ENCODE measurements at regions not wholly inside any gene's neighbourhood (a gene's known extent, or its start where the extent isn't known, plus 50 kb on each side); places are given as distances from the start of the nearest gene placed in this dataset.
"Not testable (repeated sequence)": the region's sequence is repeated elsewhere in the genome, so short reads cannot be mapped to it uniquely, and the experiment has no call there.

DNA sequence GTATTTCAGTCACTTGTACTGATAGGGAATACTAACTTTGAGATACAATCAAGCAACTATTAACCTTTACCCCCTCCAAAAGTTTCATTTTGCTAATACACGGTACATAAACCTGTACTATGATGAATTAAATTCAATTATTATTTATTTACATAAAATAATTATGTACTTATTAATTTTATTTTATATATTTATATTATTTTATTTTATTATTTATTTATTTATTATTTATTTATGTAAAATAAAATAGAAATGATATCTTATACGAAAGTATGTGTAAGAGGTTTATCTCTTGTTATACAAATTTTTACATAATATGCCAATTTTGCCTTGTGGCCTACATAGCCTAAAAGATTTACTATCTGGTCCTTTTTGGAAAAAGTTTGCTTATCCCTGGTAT is 564.3 kb downstream of the SLITRK5 start:
- no peak for DNase-seq (ENCODE audit: low read depth)

DNA sequence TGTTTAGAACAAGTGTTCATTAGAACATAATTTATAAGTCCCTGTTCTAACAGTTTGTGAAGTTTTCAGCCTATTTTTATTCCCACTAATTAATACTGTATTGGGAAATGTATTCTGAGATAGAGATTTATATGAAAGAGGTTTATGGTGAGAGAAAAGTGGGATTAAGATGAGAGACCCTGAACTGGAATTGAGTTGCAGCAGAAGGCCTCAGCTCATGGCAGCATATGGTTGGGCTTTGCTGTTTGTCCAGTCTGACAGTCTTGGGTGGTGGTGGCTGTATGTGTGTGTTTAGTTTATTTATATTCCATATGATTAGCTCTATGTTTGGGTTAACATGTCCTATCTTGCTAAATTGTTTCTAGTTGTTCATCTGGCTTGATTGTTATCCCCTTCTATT is 575.1 kb downstream of the SLITRK5 start:
- DNase-seq (ENCODE audit: low read depth): no peak

DNA sequence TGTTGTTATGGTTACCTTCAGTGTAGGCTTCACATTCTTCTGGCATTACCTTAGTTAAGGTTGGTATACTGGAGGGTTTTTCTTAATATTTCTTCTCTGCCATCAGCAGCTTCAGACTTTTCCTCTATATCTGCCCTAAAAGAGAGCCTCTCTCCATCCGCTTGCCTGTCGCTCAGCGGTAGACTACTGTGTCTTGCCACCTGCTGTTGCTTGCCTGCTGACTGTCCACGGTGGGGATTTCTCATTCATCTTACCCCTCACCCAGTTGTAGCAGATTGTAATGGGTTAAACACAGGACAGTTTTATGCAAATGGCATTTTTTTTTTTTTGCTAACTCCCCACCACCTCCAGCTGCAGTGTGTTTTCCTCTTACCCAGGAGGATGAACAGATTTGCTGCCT is 577.2 kb downstream of the SLITRK5 start:
- DNase-seq (ENCODE audit: low read depth): no peak

DNA sequence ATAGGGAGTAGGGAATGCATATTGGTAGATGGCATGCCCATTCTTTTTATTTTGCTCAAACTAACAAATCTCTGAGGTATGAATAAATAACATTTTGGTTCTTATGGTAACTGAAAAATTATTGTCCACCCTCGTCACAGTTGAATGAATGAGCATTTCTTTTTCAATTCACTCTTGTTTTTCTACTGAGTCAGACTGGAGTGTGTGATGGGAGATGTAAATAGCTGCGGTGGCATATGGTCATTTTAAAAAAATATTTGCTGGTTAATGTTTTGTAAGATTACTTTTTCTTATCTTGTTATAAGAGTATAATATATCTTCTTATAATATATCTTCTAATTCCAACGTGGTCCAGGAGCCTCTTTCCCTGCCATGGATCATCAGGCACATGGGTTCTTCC is 586.5 kb downstream of the SLITRK5 start:
- DNase-seq (ENCODE audit: low read depth): no peak

DNA sequence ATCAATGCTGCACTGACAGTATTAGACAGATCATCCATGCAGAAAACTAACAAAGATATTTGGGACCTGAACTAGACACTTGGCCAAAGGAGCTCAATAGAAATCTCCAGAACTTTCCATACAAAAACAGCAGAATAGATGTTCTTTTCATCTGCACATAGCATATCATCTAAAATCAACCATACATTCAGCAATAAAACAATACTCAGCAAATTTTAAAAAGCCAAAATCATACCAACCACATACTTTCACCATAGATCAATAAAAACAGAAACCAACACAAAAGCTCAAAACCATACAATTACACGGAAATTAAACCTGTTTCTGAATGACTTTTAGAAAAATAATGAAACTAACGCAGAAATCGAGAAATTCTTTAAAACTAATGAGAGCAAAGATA is 592.6 kb downstream of the SLITRK5 start:
- no peak for DNase-seq (ENCODE audit: low read depth)

DNA sequence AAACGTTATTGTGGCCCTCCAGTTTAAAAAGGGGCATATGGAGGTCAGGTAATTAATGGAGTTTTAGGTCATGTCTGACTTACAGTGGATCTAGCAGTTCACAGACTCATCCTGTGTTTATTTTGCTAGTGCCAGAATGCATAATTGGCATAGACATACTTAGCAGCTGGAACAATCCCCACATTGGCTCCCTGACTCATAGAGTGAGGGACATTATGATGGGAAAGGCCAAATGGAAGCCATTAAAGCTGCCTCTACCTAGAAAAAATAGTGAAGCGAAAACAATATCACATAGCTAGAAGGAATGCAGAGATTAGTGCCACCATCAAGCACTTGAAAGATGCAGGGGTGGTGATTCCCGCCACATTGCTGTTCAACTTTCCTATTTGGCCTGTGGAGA is 610.7 kb downstream of the SLITRK5 start:
- no peak for DNase-seq (ENCODE audit: low read depth)

DNA sequence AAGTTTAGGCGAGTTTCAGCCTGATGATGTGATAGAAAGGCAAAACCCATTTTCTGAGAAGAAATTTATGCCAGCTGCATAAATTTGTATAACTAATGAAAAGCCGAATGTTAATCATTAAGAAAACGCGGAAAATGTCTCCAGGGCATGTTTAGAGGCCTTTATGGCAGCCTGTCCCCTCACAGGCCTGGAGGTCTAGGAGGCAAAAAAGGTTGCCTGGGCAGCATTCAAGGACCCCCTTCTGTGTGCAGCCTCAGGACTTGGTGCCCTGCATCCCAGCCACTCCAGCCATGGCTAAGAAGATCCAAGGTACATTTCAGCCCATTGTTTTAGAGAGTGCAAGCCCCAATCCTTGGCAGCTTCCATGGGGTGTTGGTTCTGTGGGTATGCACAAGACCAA is 614.2 kb downstream of the SLITRK5 start:
- no peak for DNase-seq (ENCODE audit: low read depth)

DNA sequence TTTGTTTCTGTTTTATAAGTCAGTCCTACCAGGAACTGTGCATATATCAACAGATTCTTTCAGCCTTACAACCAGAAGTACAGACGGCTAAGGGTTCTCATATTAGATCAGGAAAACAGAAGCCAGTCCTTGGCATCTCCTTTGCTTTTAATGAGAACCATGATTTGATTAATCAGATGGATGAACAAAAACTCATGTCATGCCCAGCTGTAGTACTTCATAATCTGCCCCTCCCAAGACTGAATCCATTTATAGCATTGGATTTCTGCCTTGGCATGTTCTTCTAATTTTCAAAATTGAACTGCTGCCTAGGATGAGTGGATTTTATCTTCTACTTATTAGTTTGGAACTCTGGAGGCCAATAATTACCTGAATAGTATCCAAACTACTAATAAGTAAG is 617.2 kb downstream of the SLITRK5 start:
- no peak for DNase-seq (ENCODE audit: low read depth)

DNA sequence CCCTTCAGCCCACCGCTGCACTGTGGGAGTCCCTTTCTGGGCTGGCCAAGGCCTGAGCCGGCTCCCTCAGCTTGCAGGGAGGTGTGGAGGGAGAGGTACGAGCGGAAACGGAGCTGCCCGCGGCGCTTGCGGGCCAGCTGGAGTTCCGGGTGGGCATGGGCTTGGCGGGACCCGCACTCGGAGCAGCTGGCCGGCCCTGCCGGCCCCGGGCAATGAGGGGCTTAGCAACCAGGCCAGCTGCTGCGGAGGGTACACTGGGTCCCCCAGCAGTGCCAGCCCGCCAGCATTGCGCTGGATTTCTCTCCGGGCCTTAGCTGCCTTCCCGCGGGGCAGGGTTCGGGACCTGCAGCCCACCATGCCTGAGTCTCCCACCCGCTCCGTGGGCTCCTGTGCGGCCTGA is 620.6 kb downstream of the SLITRK5 start:
- DNase-seq (ENCODE audit: low read depth): not testable (repeated sequence)

DNA sequence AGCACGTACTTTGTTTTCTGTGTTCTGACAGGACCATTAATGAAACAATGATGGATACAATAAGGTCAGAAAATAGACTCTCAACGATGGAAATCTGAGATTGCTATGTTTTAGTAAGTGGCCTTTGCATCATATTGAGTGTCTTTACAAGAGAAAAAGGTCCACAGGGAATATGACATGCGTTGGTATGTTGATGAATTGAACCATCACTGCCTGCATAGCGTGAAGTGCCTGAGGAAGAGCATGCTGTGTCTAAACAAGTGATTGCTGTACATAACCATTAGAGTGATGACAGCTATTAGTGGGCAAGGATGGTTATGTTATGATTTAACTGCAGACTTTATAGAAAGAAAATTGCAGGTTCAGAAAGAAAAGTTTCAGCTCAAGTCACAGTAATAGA is 623.2 kb downstream of the SLITRK5 start:
- DNase-seq (ENCODE audit: low read depth): no peak

DNA sequence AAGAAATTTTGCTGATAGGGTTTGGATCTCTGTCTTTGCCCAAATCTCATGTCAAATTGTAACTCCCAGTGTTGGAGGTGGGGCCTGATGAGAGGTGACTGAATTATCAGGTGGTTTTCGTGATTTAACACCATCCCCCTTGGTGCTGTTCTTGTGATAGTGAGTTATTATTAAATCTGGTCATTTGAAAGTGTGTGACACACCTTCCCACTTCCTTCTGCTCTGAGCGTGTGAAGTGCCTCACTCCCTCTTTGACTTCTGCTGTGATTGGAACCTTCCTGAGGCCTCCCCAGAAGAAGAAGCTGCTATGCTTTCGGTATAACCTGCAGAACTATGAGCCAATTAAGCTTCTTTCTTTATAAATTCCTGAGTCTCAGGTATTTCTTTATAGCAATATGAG is 632.0 kb downstream of the SLITRK5 start:
- no peak for DNase-seq (ENCODE audit: low read depth)

DNA sequence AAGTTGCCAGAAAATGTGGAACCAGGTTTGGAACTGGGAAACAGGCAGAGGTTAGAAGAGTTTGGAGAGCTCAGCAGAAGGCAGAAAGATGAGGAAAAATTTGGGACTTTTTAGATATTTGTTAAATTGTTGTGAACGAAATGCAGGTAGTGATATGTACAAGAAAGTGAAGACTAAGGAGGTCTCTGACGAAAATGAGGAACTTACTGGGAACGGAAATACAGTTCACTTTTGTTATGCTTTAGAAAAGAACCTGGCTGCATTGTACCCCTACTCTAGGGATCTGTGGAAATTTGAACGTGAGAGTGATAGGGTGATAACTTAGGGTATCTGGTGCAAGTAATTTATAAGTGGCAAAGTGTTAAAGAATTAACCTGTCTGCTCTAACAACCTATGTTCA is 632.4 kb downstream of the SLITRK5 start:
- DNase-seq (ENCODE audit: low read depth): no peak

DNA sequence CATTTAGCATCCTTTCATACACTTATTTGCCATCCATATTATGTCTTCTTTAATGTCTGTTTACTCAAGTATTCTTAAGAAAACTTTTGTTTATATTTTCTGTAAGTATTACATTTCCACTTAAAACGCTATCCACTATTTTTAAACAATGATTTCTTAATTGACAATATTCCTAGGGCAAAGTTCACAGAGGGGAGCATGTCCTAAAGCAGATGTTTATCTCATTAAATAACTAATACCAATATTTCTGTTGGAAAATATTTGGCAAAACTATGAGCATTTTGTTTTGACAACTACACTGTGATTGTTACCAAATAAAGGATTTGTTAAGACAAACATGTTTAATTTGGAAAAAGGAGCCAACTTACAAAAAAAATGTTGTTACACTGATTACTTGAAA is 643.3 kb downstream of the SLITRK5 start:
- no peak for DNase-seq (ENCODE audit: low read depth)

DNA sequence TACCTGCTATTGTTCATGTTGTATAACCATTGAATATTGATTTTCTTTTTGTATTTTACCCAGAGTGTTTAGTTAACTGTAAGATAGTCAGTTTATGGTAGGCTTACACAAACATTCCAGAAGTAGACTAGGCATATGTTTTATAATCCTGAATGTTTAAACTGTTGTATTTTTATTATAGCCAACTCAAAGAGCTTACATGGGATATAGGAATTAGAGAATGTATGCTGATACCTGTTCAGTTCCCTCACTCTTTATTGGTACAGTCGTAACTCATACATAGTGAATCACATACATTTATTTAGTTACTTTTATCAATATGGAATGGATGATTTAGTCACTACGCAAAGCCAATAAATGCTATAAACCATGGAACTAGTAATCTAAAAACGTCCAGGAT is 657.9 kb downstream of the SLITRK5 start:
- DNase-seq (ENCODE audit: low read depth): no peak

DNA sequence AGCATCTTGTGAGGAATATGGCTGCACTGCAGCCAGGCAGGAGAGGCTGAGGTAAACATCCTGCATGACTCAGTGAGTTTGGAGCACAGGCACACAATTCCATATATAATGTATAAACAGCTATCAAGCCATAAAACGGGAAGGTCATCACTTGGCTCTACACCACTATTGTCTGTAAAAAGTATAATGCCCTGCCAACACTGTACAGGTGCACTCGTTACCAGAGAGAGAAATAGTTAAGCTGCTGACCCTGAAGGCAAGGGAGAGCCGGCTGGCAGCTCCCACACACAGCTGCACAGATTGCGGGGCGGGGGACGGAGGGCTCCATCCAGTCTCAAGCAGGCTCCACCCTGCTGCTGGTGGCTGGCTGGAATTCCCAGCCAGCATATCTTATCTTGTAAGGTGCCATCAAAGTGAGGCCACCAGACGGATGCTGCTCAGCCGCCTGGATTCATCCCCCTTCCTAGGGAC is 668.1 kb downstream of the SLITRK5 start:
- no peak for DNase-seq (ENCODE audit: low read depth)

DNA sequence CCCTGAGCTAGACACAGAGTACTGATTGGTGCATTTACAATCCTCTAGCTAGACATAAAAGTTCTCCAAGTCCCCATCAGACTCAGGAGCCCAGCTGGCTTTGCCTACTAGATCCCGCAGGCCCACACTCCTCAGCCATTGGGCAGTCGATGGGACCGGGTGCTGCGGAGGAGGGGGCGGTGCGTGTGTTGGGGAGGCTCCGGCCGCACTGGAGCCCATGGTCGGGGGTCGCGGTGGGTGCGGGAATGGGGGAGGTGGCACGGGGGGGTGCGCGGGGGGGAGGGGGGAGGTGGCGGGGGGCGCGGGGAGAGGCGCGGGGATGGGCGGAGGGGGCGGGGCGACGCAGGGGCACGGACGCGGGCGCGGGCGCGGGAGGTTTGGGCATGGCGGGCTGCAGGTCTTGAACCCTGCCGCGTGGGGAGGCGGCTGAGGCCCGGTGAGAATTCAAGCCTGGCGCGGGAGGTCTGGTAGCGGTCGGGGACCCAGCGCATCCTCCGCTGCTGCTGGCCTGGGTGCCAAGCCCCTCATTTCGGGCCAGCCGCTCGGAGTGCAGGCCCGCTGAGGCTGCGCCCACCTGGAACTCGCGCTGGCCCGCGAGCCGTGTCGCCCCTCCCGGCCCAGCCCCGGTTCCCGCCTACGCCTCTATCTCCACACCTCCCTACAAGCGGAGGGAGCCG is 674.1 kb downstream of the SLITRK5 start:
- DNase-seq (ENCODE audit: low read depth): no peak

DNA sequence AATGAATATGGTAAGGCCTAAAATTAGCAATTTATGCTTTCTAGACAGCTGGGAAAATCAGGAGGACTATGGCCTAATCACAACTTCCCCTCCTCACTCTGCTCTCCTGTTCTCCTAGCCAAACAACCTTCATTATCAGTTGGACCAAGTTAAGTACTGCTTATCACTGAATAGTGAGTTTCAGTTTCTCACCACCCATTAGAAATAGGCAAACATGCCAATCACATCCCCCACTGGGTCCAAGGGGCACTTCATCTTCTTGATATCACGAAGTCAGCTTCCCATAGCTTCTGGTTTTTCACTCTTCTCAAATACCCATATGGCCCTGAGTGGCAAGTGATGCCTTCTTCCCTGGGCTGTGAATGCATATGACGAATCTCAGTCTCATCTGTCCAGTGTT is 689.6 kb downstream of the SLITRK5 start:
- no peak for DNase-seq (ENCODE audit: low read depth)

DNA sequence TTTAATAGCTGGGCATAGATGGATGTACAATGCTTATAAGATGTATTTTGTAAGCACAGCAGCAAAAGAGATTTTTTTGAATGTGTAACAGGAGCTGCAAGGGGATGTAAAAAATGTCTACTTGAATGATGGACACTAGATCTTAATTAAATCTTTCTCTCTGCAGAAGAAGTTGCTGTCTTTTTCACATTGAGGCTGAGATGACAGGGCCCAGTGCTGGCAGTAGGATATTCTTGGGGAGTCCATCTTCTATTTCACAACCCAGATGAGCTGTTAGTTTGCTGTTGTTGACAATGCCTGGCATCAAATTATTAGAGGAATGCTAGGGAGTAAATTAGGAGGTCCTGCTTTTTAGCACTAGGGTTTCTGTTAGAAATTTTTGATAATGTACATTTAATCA is 698.7 kb downstream of the SLITRK5 start:
- DNase-seq (ENCODE audit: low read depth): no peak

DNA sequence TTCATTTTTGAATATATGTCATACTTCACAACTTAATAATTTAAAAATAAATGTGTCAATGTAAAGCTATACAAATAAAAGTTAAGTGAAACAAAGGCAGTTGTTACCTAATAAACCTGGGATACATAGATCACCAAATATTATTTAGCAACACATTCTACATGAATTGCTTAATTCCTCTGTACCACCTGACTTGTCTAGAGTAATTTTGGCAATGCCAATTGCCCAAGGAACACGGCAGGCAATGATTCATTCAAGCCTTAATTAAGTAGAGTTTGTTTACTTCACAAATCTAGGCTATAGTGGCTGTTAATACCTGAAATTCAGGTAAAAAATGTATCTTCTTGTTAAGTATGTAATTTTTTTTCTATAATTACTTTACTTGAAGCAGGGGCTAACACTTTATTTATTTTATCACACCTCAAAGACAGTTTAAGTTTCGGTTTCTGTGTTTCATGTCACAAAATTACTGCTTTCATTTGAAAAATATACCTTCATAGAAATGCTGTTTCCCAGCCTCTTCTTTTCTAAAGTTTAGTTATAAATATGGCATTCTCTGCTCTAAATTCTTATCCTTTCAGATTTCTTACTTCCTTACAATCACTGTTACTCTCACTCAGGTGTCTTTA is 705.7 kb downstream of the SLITRK5 start:
- DNase-seq (ENCODE audit: low read depth): no peak

DNA sequence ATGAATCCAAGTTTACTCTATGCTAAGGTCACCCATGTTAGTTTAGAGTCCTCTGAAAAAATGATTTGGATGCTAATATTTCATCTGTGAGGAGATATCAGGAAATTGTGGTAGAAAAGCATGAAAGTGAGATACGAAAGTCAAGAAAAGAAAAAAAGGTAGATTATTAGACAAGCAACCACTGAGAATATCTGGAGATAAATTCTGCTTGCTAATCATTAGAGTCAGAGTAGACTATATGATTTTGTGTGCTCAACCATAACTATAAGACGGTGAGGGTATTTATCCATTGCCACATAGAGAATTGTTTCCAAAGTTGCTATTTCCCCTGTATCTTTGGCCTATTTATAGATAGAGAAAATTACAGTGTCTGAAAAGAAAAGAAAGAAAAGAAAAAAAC is 706.7 kb downstream of the SLITRK5 start:
- no peak for DNase-seq (ENCODE audit: low read depth)

DNA sequence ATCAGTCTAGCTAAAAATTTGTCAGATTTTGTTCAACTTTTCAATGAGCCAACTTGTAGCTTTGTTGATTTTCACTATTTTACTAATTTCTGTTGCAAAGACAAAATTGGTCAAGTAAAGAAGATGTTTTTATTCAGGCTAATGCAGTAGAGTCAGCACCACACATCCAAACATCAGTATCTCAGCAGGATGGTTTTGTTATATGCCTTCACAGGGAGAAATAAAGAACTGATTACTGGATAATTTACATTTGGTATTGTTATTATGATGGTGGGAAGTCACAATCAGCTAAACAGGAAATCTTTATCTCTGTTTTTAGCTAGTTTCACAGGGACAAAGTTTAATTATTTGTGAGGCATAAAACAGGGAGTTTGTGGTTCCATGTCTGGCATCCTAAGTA is 713.4 kb downstream of the SLITRK5 start:
- no peak for DNase-seq (ENCODE audit: low read depth)

DNA sequence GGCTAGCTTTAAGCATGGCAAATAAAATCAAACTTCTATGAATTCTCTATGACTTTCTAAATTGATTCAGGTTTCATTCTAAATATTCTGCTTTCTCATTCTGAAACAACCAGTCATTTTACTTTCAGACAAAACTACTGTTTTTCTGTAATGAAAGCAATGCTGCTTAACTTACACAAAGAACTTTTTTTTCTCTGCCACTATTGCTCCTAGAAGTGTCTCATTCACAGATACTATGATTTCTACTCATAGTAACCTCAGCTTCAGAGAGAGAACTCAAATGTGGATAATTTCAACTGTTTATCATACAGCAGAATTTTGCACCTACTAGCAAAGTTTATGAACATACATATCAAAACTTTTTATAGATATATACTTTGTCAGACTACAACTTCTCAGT is 724.6 kb downstream of the SLITRK5 start:
- DNase-seq (ENCODE audit: low read depth): no peak

DNA sequence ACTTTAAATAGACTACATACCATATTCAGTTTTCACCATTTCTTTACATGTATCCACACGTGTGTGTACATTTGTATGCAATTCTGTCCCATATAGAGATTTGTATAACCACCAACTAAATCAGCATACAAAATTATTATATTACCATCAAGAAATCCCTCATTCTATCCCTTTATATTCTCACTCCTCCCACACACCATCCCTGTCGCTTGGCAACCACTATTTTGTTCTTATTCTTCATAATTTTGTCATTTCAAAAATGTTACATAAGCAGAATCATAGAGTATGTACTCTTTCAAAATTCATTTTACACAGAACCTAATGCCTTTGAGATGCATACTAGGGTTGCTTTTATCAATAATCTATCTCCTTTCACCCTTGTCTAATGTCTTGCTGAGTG is 740.5 kb downstream of the SLITRK5 start:
- DNase-seq (ENCODE audit: low read depth): no peak

DNA sequence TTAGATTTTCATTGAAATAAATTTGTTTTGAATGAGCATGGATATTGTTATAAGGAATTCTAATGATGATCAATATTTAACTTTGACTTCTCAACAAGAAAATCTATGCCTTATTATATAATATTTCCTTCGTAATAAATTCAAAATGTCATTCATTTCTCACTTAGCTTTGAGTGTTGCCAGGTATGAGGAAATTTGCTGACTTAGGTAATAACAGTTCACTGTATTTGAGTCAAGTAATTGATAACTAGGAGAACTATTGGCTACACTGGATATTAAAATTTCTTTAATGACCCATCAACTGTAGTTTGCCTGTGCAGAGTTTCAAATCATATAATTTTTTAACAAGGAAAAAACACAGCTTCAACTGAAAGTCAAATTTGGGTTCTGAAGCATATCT is 746.6 kb downstream of the SLITRK5 start:
- DNase-seq (ENCODE audit: low read depth): no peak
